H1 (cell line): ENCODE measurements at regions not wholly inside any gene's neighbourhood (a gene's known extent, or its start where the extent isn't known, plus 50 kb on each side); places are given as distances from the start of the nearest gene placed in this dataset.

Experiments used
- CTCF ChIA-PET: fragments of 300-600 bp; sonication (Branson Sonifier 250); formaldehyde crosslinking; loops from one replicate; lab custom pipeline; 2021; ENCODE audit not compliant: partially characterized antibody; lab: Charles Lee
- POLR2A ChIA-PET: fragments of 300-600 bp; sonication (Branson Sonifier 250); formaldehyde crosslinking; loops from one replicate; lab custom pipeline; 2021; ENCODE audit warnings: inconsistent platforms; ENCODE audit not compliant: partially characterized antibody; lab: Charles Lee
- DNase-seq, 2 experiments: peaks; one replicate each; pipeline versions ENCODE4 v3.0.0 to v3.0.0-alpha.2; 2010 to 2022; ENCODE audit warnings: low spot score in 2 of 2, low read depth in 1 of 2, mixed read lengths in 1 of 2
- FAIRE-seq: peaks from 2 replicates; lab custom pipeline; 2011; peaks lifted over from hg19 to GRCh38; lab: Jason Lieb, UNC
- H2AFZ ChIP-seq: 2 replicates; pipeline ENCODE4 v1.8.1; 2012; ENCODE audit warnings: low read length, inconsistent platforms
- H2AK5ac ChIP-seq: 2 replicates; pipeline ENCODE4 v1.6.1; 2013; ENCODE audit warnings: low read depth, low read length
- H2BK120ac ChIP-seq: replicated peaks from 2 replicates; pipeline ENCODE3; 2013; ENCODE audit warnings: low read depth, low read length, inconsistent platforms
- H2BK12ac ChIP-seq: 2 replicates; pipeline ENCODE4 v1.6.1; 2013; ENCODE audit warnings: low read depth, low read length
- H2BK15ac ChIP-seq: 2 replicates; pipeline ENCODE4 v1.6.1; 2013; ENCODE audit warnings: low read length
- H2BK20ac ChIP-seq: 2 replicates; pipeline ENCODE4 v1.6.1; 2013; ENCODE audit warnings: low read length
- H2BK5ac ChIP-seq: 2 replicates; pipeline ENCODE4 v1.6.1; 2013; ENCODE audit warnings: low read depth, low read length
- H3K14ac ChIP-seq: 2 replicates; pipeline ENCODE4 v1.6.1; 2013; ENCODE audit warnings: inconsistent platforms; ENCODE audit not compliant: insufficient read length
- H3K18ac ChIP-seq: 2 replicates; pipeline ENCODE4 v1.6.1; 2013; ENCODE audit warnings: low read length; ENCODE audit errors: extremely low read depth
- H3K23ac ChIP-seq: 2 replicates; pipeline ENCODE4 v1.6.1; 2013; ENCODE audit warnings: inconsistent platforms; ENCODE audit not compliant: insufficient read length
- H3K23me2 ChIP-seq: 2 replicates; pipeline ENCODE4 v1.6.1; 2013; ENCODE audit warnings: low read depth, low read length
- H3K27ac ChIP-seq: 2 replicates; pipeline ENCODE4 v1.6.1; 2011; ENCODE audit warnings: low read depth, low read length, inconsistent platforms
- H3K27me3 ChIP-seq, 4 experiments: replicated peaks in 1 of 4; 1 replicate in 1 of 4; 2 replicates in 3 of 4; pipeline versions ENCODE4 v1.6.1 to v1.8.1; 2011 to 2013; ENCODE audit warnings: low read length in 3 of 4, mild to moderate bottlenecking in 3 of 4, inconsistent platforms in 2 of 4, mixed read lengths in 2 of 4, moderate library complexity in 1 of 4; ENCODE audit not compliant: control insufficient read depth in 3 of 4, insufficient read depth in 3 of 4; ENCODE audit errors: extremely low read depth in 1 of 4
- H3K36me3 ChIP-seq, 4 experiments: 2 replicates each; pipeline versions ENCODE4 v1.6.1 to v1.8.1; 2011 to 2013; ENCODE audit warnings: mild to moderate bottlenecking in 4 of 4, low read length in 3 of 4, moderate library complexity in 2 of 4, control low read depth in 1 of 4, inconsistent platforms in 1 of 4; ENCODE audit not compliant: insufficient read depth in 4 of 4, control insufficient read depth in 2 of 4
- H3K4ac ChIP-seq: replicated peaks from 2 replicates; pipeline ENCODE3; 2013; ENCODE audit warnings: low read length, low read depth, mixed read lengths, inconsistent platforms; ENCODE audit not compliant: insufficient read length
- H3K4me1 ChIP-seq, 4 experiments: replicated peaks in 1 of 4; 1 replicate in 1 of 4; 2 replicates in 3 of 4; pipeline versions ENCODE4 v1.6.1 to v1.8.1; 2011 to 2013; ENCODE audit warnings: low read length in 3 of 4, inconsistent platforms in 2 of 4, mixed read lengths in 1 of 4; ENCODE audit not compliant: insufficient read depth in 4 of 4, control insufficient read depth in 3 of 4
- H3K4me2 ChIP-seq, 2 experiments: 2 replicates each; pipeline versions ENCODE4 v1.6.1 to v1.8.1; 2011 to 2013; ENCODE audit warnings: low read depth in 2 of 2, low read length in 2 of 2, control low read depth in 1 of 2, inconsistent platforms in 1 of 2, mild to moderate bottlenecking in 1 of 2; ENCODE audit not compliant: insufficient read depth in 1 of 2
- H3K4me3 ChIP-seq, 4 experiments: fragments of 200-600, 300-600 bp in 1 of 4; sonication (generic), shearing (Covaris generic), sonication (Bioruptor Twin) in 1 of 4; 2 replicates each; pipeline versions ENCODE4 v1.5.1 to v1.8.1; 2011 to 2016; ENCODE audit warnings: low read length in 4 of 4, low read depth in 3 of 4, control low read depth in 2 of 4, inconsistent platforms in 2 of 4, mild to moderate bottlenecking in 2 of 4, mixed read lengths in 1 of 4, moderate library complexity in 1 of 4; ENCODE audit not compliant: insufficient read depth in 2 of 4; ENCODE audit errors: extremely low read depth in 1 of 4
- H3K56ac ChIP-seq: replicated peaks from 2 replicates; pipeline ENCODE3; 2013; ENCODE audit warnings: low read depth, mild to moderate bottlenecking, mixed read lengths, low read length, inconsistent platforms; ENCODE audit not compliant: insufficient read length
- H3K79me1 ChIP-seq: 2 replicates; pipeline ENCODE4 v1.6.1; 2013; ENCODE audit warnings: low read depth, low read length, control low read depth
- H3K79me2 ChIP-seq, 2 experiments: 2 replicates each; pipeline versions ENCODE4 v1.6.1 to v1.8.1; 2012 to 2013; ENCODE audit warnings: low read length in 2 of 2, mild to moderate bottlenecking in 2 of 2, inconsistent platforms in 1 of 2; ENCODE audit not compliant: insufficient read depth in 2 of 2, control insufficient read depth in 1 of 2
- H3K9ac ChIP-seq, 4 experiments: replicated peaks in 1 of 4; 1 replicate in 1 of 4; 2 replicates in 3 of 4; pipeline versions ENCODE4 v1.6.1 to v1.8.1; 2011 to 2013; ENCODE audit warnings: low read depth in 3 of 4, low read length in 3 of 4, control low read depth in 2 of 4, mild to moderate bottlenecking in 2 of 4, moderate library complexity in 2 of 4, inconsistent platforms in 1 of 4; ENCODE audit errors: extremely low read depth in 1 of 4
- H3K9me3 ChIP-seq, 2 experiments: 2 replicates each; pipeline versions ENCODE4 v1.6.1 to v1.8.1; 2012 to 2013; ENCODE audit warnings: mild to moderate bottlenecking in 2 of 2, moderate library complexity in 2 of 2, control low read depth in 1 of 2, inconsistent platforms in 1 of 2, low read depth in 1 of 2, low read length in 1 of 2, mixed read lengths in 1 of 2; ENCODE audit not compliant: insufficient read depth in 2 of 2
- H4K20me1 ChIP-seq, 2 experiments: replicated peaks in 1 of 2; 2 replicates each; pipeline versions ENCODE3 to v1.8.1; 2011 to 2013; ENCODE audit warnings: inconsistent platforms in 2 of 2, low read length in 2 of 2, mild to moderate bottlenecking in 1 of 2; ENCODE audit not compliant: insufficient read depth in 2 of 2, control insufficient read depth in 1 of 2
- H4K5ac ChIP-seq: 2 replicates; pipeline ENCODE4 v1.6.1; 2013; ENCODE audit warnings: low read length, low read depth, mixed read lengths, inconsistent platforms; ENCODE audit not compliant: insufficient read length
- H4K8ac ChIP-seq: 2 replicates; pipeline ENCODE4 v1.8.0; 2013; ENCODE audit warnings: mild to moderate bottlenecking, moderate library complexity, low read length, inconsistent platforms; ENCODE audit not compliant: insufficient read depth; ENCODE audit errors: extremely low read depth
- H4K91ac ChIP-seq: replicated peaks from 2 replicates; pipeline ENCODE3; 2013; ENCODE audit warnings: low read length, mixed read lengths, inconsistent platforms; ENCODE audit not compliant: insufficient read length
- CBX5 ChIP-seq: fragments of 300-800, 300-1000 bp; sonication (generic); IDR thresholded peaks from 2 replicates; pipeline ENCODE4 v1.7.1; 2016; ENCODE audit warnings: antibody characterized with exemption, low read length, low read depth
- CEBPB ChIP-seq: IDR thresholded peaks from 2 replicates; pipeline ENCODE4 v1.6.1; 2012; ENCODE audit warnings: low read depth, low read length
- GTF2F1 ChIP-seq: IDR thresholded peaks from 2 replicates; pipeline ENCODE4 v1.6.1; 2012; ENCODE audit warnings: low read depth, low read length, improper control_type of control experiment, borderline replicate concordance
- HDAC2 ChIP-seq, 2 experiments: fragments of 300-600 bp in 1 of 2; sonication (generic) in 1 of 2; IDR thresholded peaks; 2 replicates each; pipeline ENCODE4 v1.6.1; 2011 to 2012; ENCODE audit warnings: low read depth in 2 of 2, low read length in 2 of 2, mild to moderate bottlenecking in 2 of 2, moderate library complexity in 2 of 2, borderline replicate concordance in 1 of 2, inconsistent platforms in 1 of 2
- POU5F1 ChIP-seq: IDR thresholded peaks from 2 replicates; pipeline ENCODE4 v1.6.1; 2011; ENCODE audit warnings: low read depth, mild to moderate bottlenecking, low read length, moderate library complexity
- RBBP5 ChIP-seq: IDR thresholded peaks from 2 replicates; pipeline ENCODE4 v1.7.1; 2012; ENCODE audit warnings: low read depth, mild to moderate bottlenecking, inconsistent platforms, low read length, moderate library complexity, borderline replicate concordance
- RNF2 ChIP-seq: fragments of 200-900, 300-1000 bp; sonication (generic); IDR thresholded peaks from 2 replicates; pipeline ENCODE4 v1.7.1; 2016; ENCODE audit warnings: borderline replicate concordance, low read depth, mild to moderate bottlenecking, antibody characterized with exemption, low read length; ENCODE audit not compliant: poor library complexity, severe bottlenecking; ENCODE audit errors: missing control alignments
- WGBS, 2 experiments: shearing (Covaris generic) in 1 of 2; methylation state at CpG; one replicate each; pipeline versions ENCODE4 v1.1.6 to v1.1.7; 2013 to 2015; ENCODE audit warnings: low lambda C conversion rate in 2 of 2, mixed read lengths in 2 of 2, inconsistent platforms in 1 of 2, low coverage in 1 of 2, missing lambda C conversion rate in 1 of 2; ENCODE audit not compliant: insufficient replicate concordance in 2 of 2, insufficient coverage in 1 of 2, insufficient read length in 1 of 2; ENCODE audit errors: extremely low coverage in 1 of 2, missing lambda C conversion rate in 1 of 2; 5-methylcytosine and 5-hydroxymethylcytosine counted together

GRCh38 chr1:101107496-101108110 lies 82.0 kb upstream of the DPH5 start:
- no peak overlapping the region for H3K4ac ChIP-seq
- no peak for TF ChIP-seq GTF2F1
- no peak for TF ChIP-seq CEBPB
- no peak for TF ChIP-seq POU5F1
- no peak for TF ChIP-seq RBBP5
- no peak for TF ChIP-seq CBX5
- no peak for TF ChIP-seq RNF2
- no peak for TF ChIP-seq HDAC2 (IDR thresholded peaks at IDR 0.05; ENCODE audit: borderline replicate concordance in 1 of 2, low read depth in 2 of 2, low read length in 2 of 2)
- no peak overlapping the region for H2AFZ ChIP-seq
- H3K14ac ChIP-seq: no peak overlapping the region
- ChIA-PET CTCF (interaction anchor here (0.6 kb wide), 1 partner anchor 131 kb away, joined by 3 read pairs; no protein-coding TSS in a partner anchor), POLR2A (no interaction called here)
- H4K5ac ChIP-seq: no peak overlapping the region
- no peak for DNase-seq
- no peak overlapping the region for H2BK15ac ChIP-seq
- H3K56ac ChIP-seq: no peak overlapping the region
- no peaks in the 10 kb centered on the region for H3K23me2 ChIP-seq
- no peak for FAIRE-seq
- no peak overlapping the region for H3K4me2 ChIP-seq
- H3K18ac ChIP-seq: no peak overlapping the region
- H3K27ac ChIP-seq: no peak overlapping the region
- H3K23ac ChIP-seq: no peak overlapping the region
- no peak overlapping the region for H3K9ac ChIP-seq
- H2BK20ac ChIP-seq: no peak overlapping the region
- H3K4me3 ChIP-seq: no peak overlapping the region
- H3K36me3 ChIP-seq: no peaks in the 10 kb centered on the region
- H3K4me1 ChIP-seq: no peaks in the 10 kb centered on the region
- no peaks in the 10 kb centered on the region for H3K79me2 ChIP-seq
- 94% methylated on average over 1 of the region's 2 CpGs; no CpG with 5 or more reads in 1 of the 2 experiments for WGBS, 2 experiments
- H3K79me1 ChIP-seq: no peaks in the 10 kb centered on the region
- H3K27me3 ChIP-seq: no peaks in the 10 kb centered on the region
- H2BK5ac ChIP-seq: no peak overlapping the region
- H2AK5ac ChIP-seq: no peak overlapping the region
- no peaks in the 10 kb centered on the region for H3K9me3 ChIP-seq
- no peak overlapping the region for H2BK120ac ChIP-seq
- no peak overlapping the region for H2BK12ac ChIP-seq
- no peak overlapping the region for H4K8ac ChIP-seq
- no peak overlapping the region for H4K91ac ChIP-seq
- H4K20me1 ChIP-seq: no peaks in the 10 kb centered on the region
